ENCODE measurements at regions not wholly inside any gene's neighbourhood (a gene's known extent, or its start where the extent isn't known, plus 50 kb on each side); places are given as distances from the start of the nearest gene placed in this dataset.

DNA sequence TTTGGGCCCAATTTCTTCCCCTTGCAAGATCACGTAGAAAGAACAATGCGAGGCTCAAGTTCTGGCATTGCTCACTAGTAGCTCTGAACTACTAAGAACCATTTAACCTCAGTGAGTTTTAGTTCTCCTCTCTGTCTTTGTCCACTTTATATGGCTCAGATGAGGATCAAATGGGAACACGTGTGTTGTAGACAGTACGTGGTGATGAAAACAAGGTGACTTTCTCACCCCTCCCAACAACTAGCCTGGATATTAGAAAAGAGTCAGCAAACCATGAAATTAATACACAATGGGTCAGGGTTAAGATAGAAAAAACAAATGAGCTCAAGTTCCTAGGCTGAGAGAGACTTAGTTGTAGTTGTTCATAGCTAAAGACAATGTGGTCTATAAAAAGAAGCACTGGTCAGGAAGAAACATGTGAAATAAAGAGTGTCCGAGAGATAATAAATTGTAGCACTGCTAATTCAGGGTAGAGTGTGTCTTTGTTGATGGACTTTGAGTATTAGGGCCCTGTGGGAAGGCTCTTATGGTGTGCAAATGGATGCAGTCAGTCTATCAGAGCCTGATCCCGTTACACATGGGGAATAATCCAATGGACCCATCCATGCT lies 417.0 kb downstream of the HAPSTR1 start:
- Histone ChIP-seq H3K4me2 (ENCODE audit: low read length) (no peak overlapping the region), H2BK120ac (ENCODE audit: insufficient read depth, low read length, poor library complexity) (no peak overlapping the region), H3K9me3 (ENCODE audit: insufficient read depth, low read depth, low read length) (peaks cover 4% of the 10 kb centered on the region), H3K27me3 (ENCODE audit: insufficient read depth, low read length) (no peaks in the 10 kb centered on the region), H2BK5ac (ENCODE audit: low read depth, low read length, poor library complexity) (no peak overlapping the region), H3K36me3 (ENCODE audit: control insufficient read depth in 1 of 2, insufficient read depth in 2 of 2, low read length in 2 of 2) (no peaks in the 10 kb centered on the region), H3K79me1 (ENCODE audit: low read length) (no peaks in the 10 kb centered on the region), H2AFZ (ENCODE audit: insufficient read depth, low read length, poor library complexity) (no peak overlapping the region), H3K79me2 (ENCODE audit: control insufficient read depth, insufficient read depth, low read length, poor library complexity) (no peaks in the 10 kb centered on the region), H4K8ac (ENCODE audit: low read depth, low read length) (no peak overlapping the region), H2BK12ac (ENCODE audit: low read length) (no peak overlapping the region), H4K12ac (ENCODE audit: low read depth, low read length) (no peak overlapping the region), H2AK5ac (ENCODE audit: low read length) (no peak overlapping the region), H3K4me1 (ENCODE audit: control insufficient read depth in 1 of 2, insufficient read depth in 2 of 2, low read length in 2 of 2) (no peaks in the 10 kb centered on the region), H3K14ac (ENCODE audit: low read length) (no peak overlapping the region), H3K4me3 (ENCODE audit: low read depth, low read length) (no peak overlapping the region), H3K18ac (ENCODE audit: low read length) (no peak overlapping the region), H3K23ac (ENCODE audit: low read length) (no peak overlapping the region), H3K27ac (ENCODE audit: low read depth, low read length) (no peak overlapping the region), H3K9ac (ENCODE audit: low read length) (no peak overlapping the region), H4K91ac (ENCODE audit: low read depth, low read length) (no peak overlapping the region), H3K4ac (ENCODE audit: low read depth, low read length) (no peak overlapping the region)
- no peak for DNase-seq
- no CpG with 5 or more reads among the region's 6 CpGs for WGBS (ENCODE audit: extremely low coverage, insufficient coverage, insufficient read length)

DNA sequence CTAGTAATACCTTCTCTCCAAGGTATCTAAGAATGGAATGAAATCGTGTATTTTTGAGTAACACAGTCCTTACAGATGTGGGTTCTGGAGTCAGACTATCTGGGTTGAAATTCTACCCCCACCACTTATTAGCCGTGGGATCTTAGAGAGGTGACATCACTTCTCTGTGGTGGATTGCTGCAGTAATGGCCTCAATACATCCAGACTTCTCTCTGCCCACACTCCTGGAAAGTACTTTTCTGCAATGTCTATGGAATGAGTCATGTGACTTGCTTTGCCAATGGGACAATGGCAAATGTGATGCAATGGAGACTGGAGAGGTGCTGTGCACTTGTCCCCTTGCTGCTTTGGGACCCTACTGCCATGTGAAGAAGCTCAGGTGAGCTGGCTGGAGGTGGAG lies 418.2 kb downstream of the HAPSTR1 start:
- H2BK12ac ChIP-seq (ENCODE audit: low read length) = no peak overlapping the region
- H3K9ac ChIP-seq (ENCODE audit: low read length) = no peak overlapping the region
- no peak overlapping the region for H3K14ac ChIP-seq (ENCODE audit: low read length)
- H3K4me2 ChIP-seq (ENCODE audit: low read length) = no peak overlapping the region
- no peaks in the 10 kb centered on the region for H3K4me1 ChIP-seq (ENCODE audit: control insufficient read depth in 1 of 2, insufficient read depth in 2 of 2, low read length in 2 of 2)
- no peak overlapping the region for H4K8ac ChIP-seq (ENCODE audit: low read depth, low read length)
- no peaks in the 10 kb centered on the region for H3K36me3 ChIP-seq (ENCODE audit: control insufficient read depth in 1 of 2, insufficient read depth in 2 of 2, low read length in 2 of 2)
- H2BK120ac ChIP-seq (ENCODE audit: insufficient read depth, low read length, poor library complexity) = no peak overlapping the region
- no peak overlapping the region for H3K23ac ChIP-seq (ENCODE audit: low read length)
- H3K4ac ChIP-seq (ENCODE audit: low read depth, low read length) = no peak overlapping the region
- H3K79me2 ChIP-seq (ENCODE audit: control insufficient read depth, insufficient read depth, low read length, poor library complexity) = no peaks in the 10 kb centered on the region
- peaks cover 4% of the 10 kb centered on the region for H3K9me3 ChIP-seq (ENCODE audit: insufficient read depth, low read depth, low read length)
- no peak overlapping the region for H4K91ac ChIP-seq (ENCODE audit: low read depth, low read length)
- no peak overlapping the region for H3K4me3 ChIP-seq (ENCODE audit: low read depth, low read length)
- H2AK5ac ChIP-seq (ENCODE audit: low read length) = no peak overlapping the region
- H2AFZ ChIP-seq (ENCODE audit: insufficient read depth, low read length, poor library complexity) = no peak overlapping the region
- no peak overlapping the region for H3K18ac ChIP-seq (ENCODE audit: low read length)
- no peak for DNase-seq
- no peak overlapping the region for H2BK5ac ChIP-seq (ENCODE audit: low read depth, low read length, poor library complexity)
- H4K12ac ChIP-seq (ENCODE audit: low read depth, low read length) = no peak overlapping the region
- no peaks in the 10 kb centered on the region for H3K27me3 ChIP-seq (ENCODE audit: insufficient read depth, low read length)
- H3K79me1 ChIP-seq (ENCODE audit: low read length) = no peaks in the 10 kb centered on the region
- WGBS (ENCODE audit: extremely low coverage, insufficient coverage, insufficient read length) = no CpG with 5 or more reads among the region's 2 CpGs
- no peak overlapping the region for H3K27ac ChIP-seq (ENCODE audit: low read depth, low read length)

DNA sequence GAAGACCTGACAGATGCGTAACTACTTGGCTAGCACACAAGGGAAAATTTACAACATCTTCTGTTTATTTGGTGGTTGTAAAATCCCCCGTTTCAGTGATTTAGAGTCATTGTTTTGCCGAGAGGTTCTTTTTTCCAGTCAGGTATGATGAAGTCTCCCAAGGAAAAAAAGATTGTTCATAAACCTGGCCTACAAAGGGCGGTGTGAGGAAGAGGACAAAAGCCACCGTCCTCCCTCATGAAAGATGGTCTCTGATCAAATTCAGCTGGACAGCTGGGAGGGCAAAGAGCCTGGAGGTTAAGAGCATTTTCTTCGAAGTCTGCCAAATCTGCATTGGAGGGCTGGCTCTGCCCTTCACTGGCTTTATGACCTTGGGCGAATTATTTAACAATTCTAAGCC lies 419.9 kb downstream of the HAPSTR1 start:
- no peak overlapping the region for H3K9ac ChIP-seq (ENCODE audit: low read length)

DNA sequence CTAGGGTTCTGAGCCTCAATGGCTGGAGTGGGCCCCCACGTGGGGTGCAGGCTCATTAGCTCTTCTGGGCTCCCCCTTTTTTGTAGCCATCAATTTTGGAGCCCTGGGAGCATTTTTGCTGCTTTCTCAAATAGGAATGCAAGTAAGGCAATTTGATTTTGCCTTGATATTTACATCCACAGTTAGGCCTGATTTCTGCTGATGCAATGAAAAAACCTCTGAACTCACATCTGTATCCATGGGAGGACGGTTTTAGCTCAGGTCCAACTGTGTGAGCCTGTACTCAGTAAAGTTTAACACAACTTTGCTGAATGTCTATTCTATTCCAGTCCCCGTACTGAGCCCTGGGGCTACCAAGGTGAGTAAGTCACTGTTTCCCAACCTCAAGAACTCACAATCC lies 425.0 kb downstream of the HAPSTR1 start:
- H3K36me3 ChIP-seq (ENCODE audit: control insufficient read depth in 1 of 2, insufficient read depth in 2 of 2, low read length in 2 of 2) = no peaks in the 10 kb centered on the region
- no peak overlapping the region for H2BK120ac ChIP-seq (ENCODE audit: insufficient read depth, low read length, poor library complexity)
- H3K4me3 ChIP-seq (ENCODE audit: low read depth, low read length) = no peak overlapping the region
- no peak overlapping the region for H3K14ac ChIP-seq (ENCODE audit: low read length)
- H2BK12ac ChIP-seq (ENCODE audit: low read length) = no peak overlapping the region
- no peak overlapping the region for H3K4ac ChIP-seq (ENCODE audit: low read depth, low read length)
- H2AFZ ChIP-seq (ENCODE audit: insufficient read depth, low read length, poor library complexity) = no peak overlapping the region
- H3K27ac ChIP-seq (ENCODE audit: low read depth, low read length) = no peak overlapping the region
- no peak overlapping the region for H3K18ac ChIP-seq (ENCODE audit: low read length)
- WGBS (ENCODE audit: extremely low coverage, insufficient coverage, insufficient read length) = no CpG with 5 or more reads among the region's 3 CpGs
- H3K4me1 ChIP-seq (ENCODE audit: control insufficient read depth in 1 of 2, insufficient read depth in 2 of 2, low read length in 2 of 2) = peaks cover 3 to 4% of the 10 kb centered on the region in 2 experiments
- no peak overlapping the region for H4K12ac ChIP-seq (ENCODE audit: low read depth, low read length)
- H4K8ac ChIP-seq (ENCODE audit: low read depth, low read length) = no peak overlapping the region
- no peak overlapping the region for H3K9ac ChIP-seq (ENCODE audit: low read length)
- H3K27me3 ChIP-seq (ENCODE audit: insufficient read depth, low read length) = no peaks in the 10 kb centered on the region
- H4K91ac ChIP-seq (ENCODE audit: low read depth, low read length) = no peak overlapping the region
- peak; percentile 35 to 72 for DNase-seq
- H2AK5ac ChIP-seq (ENCODE audit: low read length) = no peak overlapping the region
- no peaks in the 10 kb centered on the region for H3K79me2 ChIP-seq (ENCODE audit: control insufficient read depth, insufficient read depth, low read length, poor library complexity)
- no peak overlapping the region for H3K4me2 ChIP-seq (ENCODE audit: low read length)
- peaks cover 4% of the 10 kb centered on the region for H3K9me3 ChIP-seq (ENCODE audit: insufficient read depth, low read depth, low read length)
- no peak overlapping the region for H2BK5ac ChIP-seq (ENCODE audit: low read depth, low read length, poor library complexity)
- H3K79me1 ChIP-seq (ENCODE audit: low read length) = peaks cover 1% of the 10 kb centered on the region
- H3K23ac ChIP-seq (ENCODE audit: low read length) = no peak overlapping the region

More for the DNA sequence above, 419.9 kb downstream of the HAPSTR1 start:
- H3K4me3 ChIP-seq (ENCODE audit: low read depth, low read length) = no peak overlapping the region
- no peak overlapping the region for H3K4ac ChIP-seq (ENCODE audit: low read depth, low read length)
- no peak overlapping the region for H3K23ac ChIP-seq (ENCODE audit: low read length)
- no peak overlapping the region for H3K14ac ChIP-seq (ENCODE audit: low read length)
- no peak overlapping the region for H3K18ac ChIP-seq (ENCODE audit: low read length)
- H2BK12ac ChIP-seq (ENCODE audit: low read length) = no peak overlapping the region
- no peak for DNase-seq
- H4K8ac ChIP-seq (ENCODE audit: low read depth, low read length) = no peak overlapping the region
- H3K4me1 ChIP-seq (ENCODE audit: control insufficient read depth in 1 of 2, insufficient read depth in 2 of 2, low read length in 2 of 2) = peaks cover 0 to 2% of the 10 kb centered on the region in 2 experiments
- no peak overlapping the region for H2BK120ac ChIP-seq (ENCODE audit: insufficient read depth, low read length, poor library complexity)
- H3K27me3 ChIP-seq (ENCODE audit: insufficient read depth, low read length) = no peaks in the 10 kb centered on the region
- WGBS (ENCODE audit: extremely low coverage, insufficient coverage, insufficient read length) = no CpG with 5 or more reads among the region's 7 CpGs
- no peak overlapping the region for H2AFZ ChIP-seq (ENCODE audit: insufficient read depth, low read length, poor library complexity)
- no peak overlapping the region for H3K27ac ChIP-seq (ENCODE audit: low read depth, low read length)
- H4K12ac ChIP-seq (ENCODE audit: low read depth, low read length) = no peak overlapping the region
- H3K79me2 ChIP-seq (ENCODE audit: control insufficient read depth, insufficient read depth, low read length, poor library complexity) = no peaks in the 10 kb centered on the region
- no peak overlapping the region for H3K4me2 ChIP-seq (ENCODE audit: low read length)
- H2BK5ac ChIP-seq (ENCODE audit: low read depth, low read length, poor library complexity) = no peak overlapping the region
- peaks cover 4% of the 10 kb centered on the region for H3K9me3 ChIP-seq (ENCODE audit: insufficient read depth, low read depth, low read length)
- H3K36me3 ChIP-seq (ENCODE audit: control insufficient read depth in 1 of 2, insufficient read depth in 2 of 2, low read length in 2 of 2) = no peaks in the 10 kb centered on the region
- no peak overlapping the region for H4K91ac ChIP-seq (ENCODE audit: low read depth, low read length)
- H2AK5ac ChIP-seq (ENCODE audit: low read length) = no peak overlapping the region
- H3K79me1 ChIP-seq (ENCODE audit: low read length) = no peaks in the 10 kb centered on the region
